GM18867 (cell line): ENCODE measurements at regions not wholly inside any gene's neighbourhood (a gene's known extent, or its start where the extent isn't known, plus 50 kb on each side); places are given as distances from the start of the nearest gene placed in this dataset.

Source experiments
- ATAC-seq: cut with Tn5 transposase; IDR thresholded peaks from one replicate; pipeline ENCODE4 v1.9.1; 2021; ENCODE audit warnings: mild to moderate bottlenecking, moderate library complexity; ENCODE audit not compliant: unreplicated experiment

DNA sequence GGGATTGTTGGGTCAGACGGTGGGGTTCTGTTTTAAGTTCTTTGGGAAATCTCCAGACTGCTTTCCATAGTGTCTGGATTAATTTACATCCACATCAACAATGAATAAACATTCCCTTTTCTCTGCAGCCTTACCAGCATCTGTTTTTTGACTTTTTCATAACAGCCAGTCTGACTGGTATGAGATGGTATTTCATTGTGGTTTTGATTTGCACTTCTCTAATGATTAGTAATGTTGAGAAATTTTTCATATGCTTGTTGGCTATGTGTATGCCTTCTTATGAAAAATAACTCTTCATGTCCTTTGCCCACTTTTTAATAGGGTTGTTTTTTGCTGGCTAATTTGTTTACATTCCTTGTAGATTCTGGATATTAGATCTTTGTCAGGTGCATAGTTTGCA lies 140.8 kb upstream of the CNTN1 start:
- no peak for ATAC-seq

- ATAC-seq = no peak
These were observed 139.4 kb upstream of the CNTN1 start for GRCh38 chr12:40552868-40553267.

DNA sequence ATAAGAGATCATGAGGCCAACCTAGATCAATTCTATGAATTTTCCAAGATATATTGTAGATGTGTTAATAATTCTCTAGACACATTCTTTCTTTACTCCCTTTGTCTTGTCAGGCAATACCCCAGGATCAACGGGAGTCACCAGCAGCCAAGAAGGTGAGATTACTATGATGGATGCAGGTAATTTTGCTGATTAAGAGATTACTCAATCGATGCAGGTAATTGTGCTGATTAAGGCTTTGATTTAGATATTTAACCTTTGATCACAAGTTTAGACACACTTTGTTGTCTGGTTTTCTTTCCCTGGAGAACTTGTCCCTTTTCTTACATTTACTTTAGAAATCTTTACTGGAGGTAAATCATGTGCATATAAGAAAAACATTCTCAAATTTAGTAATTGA lies 134.3 kb upstream of the CNTN1 start:
- no peak for ATAC-seq

DNA sequence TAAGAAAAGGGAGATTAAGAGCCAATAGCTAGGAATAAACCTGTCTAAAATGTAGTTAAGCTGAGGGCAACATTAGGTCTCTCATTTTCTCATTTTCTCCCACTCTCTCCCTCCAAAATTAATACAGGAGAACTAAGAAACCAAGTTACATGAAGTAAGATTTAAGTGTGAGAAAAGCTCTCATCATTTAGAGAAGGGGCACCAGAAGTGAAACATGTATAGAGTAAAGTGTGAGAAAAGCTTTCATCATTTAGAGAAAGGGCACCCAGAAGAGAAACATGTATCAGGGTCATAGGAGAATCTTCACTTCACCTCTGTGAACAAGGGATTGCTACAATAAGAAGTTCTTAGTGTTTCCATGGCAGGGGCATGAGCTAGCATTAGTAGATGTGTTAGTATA lies 132.4 kb upstream of the CNTN1 start:
- peak; percentile 71 for ATAC-seq

- ATAC-seq = peak; percentile 40
These were observed 131.4 kb upstream of the CNTN1 start for GRCh38 chr12:40560848-40561247.

GRCh38 chr12:40561395-40561966 lies 130.8 kb upstream of the CNTN1 start:
- peak; percentile 66 for ATAC-seq

DNA sequence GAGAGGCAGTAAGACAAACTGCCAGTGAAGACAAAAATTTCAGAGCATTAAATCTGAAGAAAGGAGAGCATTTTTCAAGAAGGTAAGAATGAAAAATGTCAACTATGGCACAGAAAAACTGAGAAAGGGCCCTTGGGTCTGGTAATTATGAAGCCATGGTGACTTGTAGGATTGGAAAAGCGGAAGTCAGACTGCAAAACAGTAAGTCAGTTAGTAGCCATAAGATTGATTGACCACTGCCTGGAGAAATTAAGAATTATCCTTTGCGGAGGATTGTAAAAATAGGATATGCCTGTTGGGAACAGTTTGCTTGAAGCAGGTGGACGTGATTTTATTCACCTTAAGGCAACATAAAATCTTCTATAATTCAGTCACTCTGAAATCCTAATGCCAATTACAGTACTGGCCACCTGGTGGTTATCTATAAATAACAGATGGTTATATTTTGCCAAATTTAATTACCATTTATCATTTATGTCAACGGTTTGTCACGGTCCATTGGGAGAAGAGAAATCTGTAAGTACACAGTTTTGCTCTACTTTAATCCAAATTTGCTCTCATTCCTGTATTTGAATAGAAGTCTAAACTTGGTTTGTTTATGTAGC lies 127.1 kb upstream of the CNTN1 start:
- ATAC-seq = no peak

GRCh38 chr12:40566271-40566670 lies 126.0 kb upstream of the CNTN1 start:
- no peak for ATAC-seq

DNA sequence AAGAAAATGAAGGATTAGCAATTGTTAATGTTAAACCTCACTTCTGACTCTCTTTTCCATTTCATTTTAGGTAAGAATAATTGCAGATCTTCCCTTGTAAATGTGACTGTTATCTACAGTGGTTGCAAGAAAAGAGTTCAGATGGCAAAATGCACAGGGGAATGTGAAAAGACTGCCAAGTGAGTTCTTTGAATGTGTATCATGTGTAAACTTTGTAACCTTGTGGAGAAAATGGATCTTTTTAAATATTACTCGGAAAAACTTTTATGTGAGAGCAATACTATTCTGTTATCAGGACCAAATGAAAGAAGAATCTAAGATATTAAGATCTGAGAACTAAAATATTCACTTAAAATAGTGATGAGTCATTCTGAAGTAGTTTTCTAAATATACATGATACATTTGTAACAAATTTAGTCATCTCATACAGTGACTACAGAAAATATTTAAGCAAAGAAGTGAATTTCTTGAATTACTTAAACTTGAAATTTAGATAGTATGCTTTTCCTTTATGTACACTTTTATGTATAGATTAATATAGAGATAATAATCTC lies 122.5 kb upstream of the CNTN1 start:
- ATAC-seq = no peak

- ATAC-seq = no peak
These were observed 119.2 kb upstream of the CNTN1 start for GRCh38 chr12:40573024-40573423.

DNA sequence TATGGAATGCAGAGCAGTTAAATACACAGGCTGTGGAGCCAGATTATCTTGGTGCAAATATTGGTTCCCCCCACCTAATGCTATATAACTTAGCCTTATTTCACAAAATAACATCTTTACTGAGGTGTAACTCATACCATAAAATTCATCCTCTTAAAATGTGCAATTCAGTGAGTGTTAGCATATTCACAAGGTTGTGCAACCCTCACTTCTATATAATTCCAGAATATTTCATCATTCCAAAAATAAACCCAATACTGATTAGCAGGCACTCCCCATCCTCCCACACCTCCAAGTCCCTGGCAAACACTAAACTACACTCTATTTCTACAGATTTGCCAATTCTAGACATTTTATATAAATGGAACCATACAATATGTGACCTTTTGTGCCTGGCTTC lies 116.3 kb upstream of the CNTN1 start:
- no peak for ATAC-seq

- ATAC-seq = no peak
These were observed 114.4 kb upstream of the CNTN1 start for GRCh38 chr12:40577834-40578233.

GRCh38 chr12:40579687-40580086 lies 112.6 kb upstream of the CNTN1 start:
- no peak for ATAC-seq

- no peak for ATAC-seq
These were observed 111.9 kb upstream of the CNTN1 start for GRCh38 chr12:40580346-40580745.

DNA sequence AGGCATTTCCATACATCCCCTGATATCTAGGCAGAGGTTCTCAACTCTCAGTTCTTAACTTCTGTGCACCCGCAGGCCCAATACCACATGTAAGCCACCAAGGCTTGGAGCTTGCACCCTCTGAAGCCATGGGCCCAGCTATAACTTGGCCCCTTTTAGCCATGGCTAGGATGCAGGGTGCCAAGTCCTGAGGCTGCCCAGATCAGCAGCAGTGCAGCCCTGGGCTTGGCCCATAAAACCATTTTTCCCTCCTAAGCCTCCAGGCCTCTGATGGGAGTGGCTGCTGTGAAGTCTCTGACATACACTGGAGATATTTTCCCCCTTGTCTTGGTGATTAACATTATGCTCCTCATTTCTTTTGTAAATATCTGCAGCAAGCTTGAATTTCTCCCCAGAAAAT lies 110.3 kb upstream of the CNTN1 start:
- ATAC-seq = no peak

GRCh38 chr12:40583743-40584142 lies 108.5 kb upstream of the CNTN1 start:
- ATAC-seq = no peak

GRCh38 chr12:40584763-40585162 lies 107.5 kb upstream of the CNTN1 start:
- ATAC-seq = no peak

GRCh38 chr12:40586823-40587222 lies 105.4 kb upstream of the CNTN1 start:
- no peak for ATAC-seq

DNA sequence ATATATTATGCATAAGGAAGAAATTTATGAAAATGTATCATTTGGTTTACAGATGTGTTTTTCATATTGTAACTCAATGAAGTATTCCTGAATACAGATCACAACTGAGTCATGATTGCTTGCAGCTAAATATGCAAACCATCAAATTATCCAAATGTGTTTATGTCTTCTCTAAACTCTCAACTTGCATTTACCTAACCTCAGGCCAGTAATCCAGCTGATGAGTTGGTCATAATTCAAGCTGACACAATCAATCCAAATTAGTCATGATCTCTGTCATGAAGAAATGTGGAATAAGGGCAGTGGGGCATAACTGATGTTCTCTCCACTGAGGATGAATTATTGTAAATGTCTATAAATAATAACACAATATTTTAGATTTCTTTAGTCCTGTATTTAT lies 104.8 kb upstream of the CNTN1 start:
- ATAC-seq = no peak

GRCh38 chr12:40587970-40588369 lies 104.3 kb upstream of the CNTN1 start:
- ATAC-seq = no peak

- no peak for ATAC-seq
These were observed 95.1 kb upstream of the CNTN1 start for GRCh38 chr12:40597133-40597532.

DNA sequence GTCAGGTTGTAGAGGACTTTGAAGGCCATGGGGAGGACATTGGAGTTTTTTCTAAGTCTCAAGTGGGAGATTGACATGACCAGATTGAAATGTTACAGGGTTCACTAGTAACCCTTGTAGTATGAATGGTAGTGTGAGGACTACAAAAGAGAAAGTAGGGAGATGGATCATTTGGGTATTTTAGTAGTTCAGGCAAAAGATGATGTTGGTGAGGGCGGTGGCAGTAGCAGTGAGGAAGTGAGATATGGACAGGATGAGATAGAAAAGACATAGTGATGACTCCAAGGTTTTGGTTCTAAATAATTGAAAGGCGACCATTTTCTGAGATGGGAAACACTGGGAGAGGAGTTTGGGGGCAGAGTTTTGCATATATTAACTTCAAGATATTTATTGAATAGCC lies 94.2 kb upstream of the CNTN1 start:
- ATAC-seq = no peak

DNA sequence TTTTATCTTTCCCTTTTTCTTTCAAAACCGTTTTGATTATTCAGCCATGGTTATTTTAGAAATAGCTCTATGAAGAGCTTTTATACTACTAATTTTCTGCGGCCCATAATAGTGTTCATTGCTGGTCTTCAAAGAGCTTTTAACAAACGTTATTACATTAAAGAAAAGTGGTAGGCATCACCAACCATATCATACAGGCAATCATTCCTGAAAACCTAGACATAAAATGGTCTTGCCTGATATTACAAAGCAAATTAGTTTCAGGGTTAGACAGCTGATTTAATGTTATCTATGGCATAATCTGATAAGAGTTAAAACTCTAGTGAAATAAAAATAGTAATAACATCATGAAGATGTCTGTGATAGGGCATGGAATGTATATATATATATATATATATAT lies 89.7 kb upstream of the CNTN1 start:
- ATAC-seq = no peak
